Neural cell (in vitro differentiated cells): ENCODE measurements at regions not wholly inside any gene's neighbourhood (a gene's known extent, or its start where the extent isn't known, plus 50 kb on each side); places are given as distances from the start of the nearest gene placed in this dataset.

Experiments used
- H2AFZ ChIP-seq: fragments of 200-600, 300-800 bp; sonication (generic), shearing (Covaris generic); 2 replicates; pipeline ENCODE4 v1.6.0; 2014; ENCODE audit warnings: low read depth, mild to moderate bottlenecking, antibody characterized with exemption, low read length, moderate library complexity
- H3F3A ChIP-seq: fragments of 200-600 bp; shearing (Covaris generic); 2 replicates; pipeline ENCODE4 v1.6.1; 2016; ENCODE audit warnings: mild to moderate bottlenecking, moderate library complexity, mixed read lengths, antibody characterized with exemption, low read length; ENCODE audit not compliant: insufficient read depth, poor library complexity, severe bottlenecking
- H3K27ac ChIP-seq: fragments of 200-600, 300-800 bp; sonication (generic), shearing (Covaris generic); 2 replicates; pipeline ENCODE4 v1.5.1; 2014; ENCODE audit warnings: mild to moderate bottlenecking, low read length, moderate library complexity
- H3K27me3 ChIP-seq: fragments of 300-800, 200-600 bp; sonication (generic), shearing (Covaris generic); 2 replicates; pipeline ENCODE4 v1.6.0; 2014; ENCODE audit warnings: mild to moderate bottlenecking, low read depth, low read length, moderate library complexity; ENCODE audit not compliant: insufficient read depth
- H3K36me3 ChIP-seq: fragments of 300-800, 200-600 bp; sonication (generic), shearing (Covaris generic); 2 replicates; pipeline ENCODE4 v1.5.1; 2014; ENCODE audit warnings: mild to moderate bottlenecking, antibody characterized with exemption, low read length, moderate library complexity; ENCODE audit not compliant: insufficient read depth
- H3K4me2 ChIP-seq: fragments of 300-800, 200-600 bp; sonication (generic), shearing (Covaris generic); 2 replicates; pipeline ENCODE4 v1.6.0; 2014; ENCODE audit warnings: mild to moderate bottlenecking, low read length
- H3K4me3 ChIP-seq: fragments of 300-800, 200-600 bp; sonication (generic), shearing (Covaris generic); 2 replicates; pipeline ENCODE4 v1.5.1; 2014; ENCODE audit warnings: mild to moderate bottlenecking, low read length, moderate library complexity
- H3K79me2 ChIP-seq: fragments of 200-600 bp; shearing (Covaris generic); replicated peaks from 2 replicates; pipeline ENCODE4 v1.6.0; 2014; ENCODE audit warnings: mild to moderate bottlenecking, low read length, moderate library complexity; ENCODE audit not compliant: insufficient read depth
- H3K9ac ChIP-seq: fragments of 300-800, 200-600 bp; sonication (generic), shearing (Covaris generic); 2 replicates; pipeline ENCODE4 v1.6.1; 2016; ENCODE audit warnings: mild to moderate bottlenecking, low read length, mixed read lengths
- H3K9me2 ChIP-seq: fragments of 200-600 bp; shearing (Covaris generic); 2 replicates; pipeline ENCODE4 v1.6.1; 2016; ENCODE audit warnings: mild to moderate bottlenecking, low read length, mixed read lengths; ENCODE audit not compliant: insufficient read depth
- H3K9me3 ChIP-seq: fragments of 200-600, 300-800 bp; sonication (generic), shearing (Covaris generic); 2 replicates; pipeline ENCODE4 v1.6.1; 2016; ENCODE audit warnings: mild to moderate bottlenecking, mixed run types, low read length, moderate library complexity, mixed read lengths
- H4K20me1 ChIP-seq: fragments of 200-600 bp; shearing (Covaris generic); 2 replicates; pipeline ENCODE4 v1.6.1; 2016; ENCODE audit warnings: mild to moderate bottlenecking, mixed run types; ENCODE audit not compliant: insufficient read depth
- EP300 ChIP-seq: fragments of 450-650 bp; conservative IDR thresholded peaks from 2 replicates; pipeline ENCODE4 v1.6.1; 2014; ENCODE audit warnings: antibody characterized with exemption, mild to moderate bottlenecking, moderate library complexity; ENCODE audit not compliant: poor library complexity, severe bottlenecking
- EZH2 ChIP-seq: fragments of 200-600, 300-800 bp; shearing (Covaris generic), sonication (generic); IDR thresholded peaks from 2 replicates; pipeline ENCODE4 v1.6.1; 2014; ENCODE audit warnings: antibody characterized with exemption, low read length, borderline replicate concordance, mild to moderate bottlenecking; ENCODE audit not compliant: insufficient read depth, poor library complexity, severe bottlenecking
- MXI1 ChIP-seq: fragments of 450-650 bp; conservative IDR thresholded peaks from 2 replicates; pipeline ENCODE4 v1.6.1; 2014; ENCODE audit warnings: antibody characterized with exemption, mild to moderate bottlenecking; ENCODE audit not compliant: poor library complexity, severe bottlenecking
- POLR2AphosphoS5 ChIP-seq: IDR thresholded peaks from 2 replicates; pipeline ENCODE4 v1.6.1; 2012
- RAD21 ChIP-seq: fragments of 450-650 bp; conservative IDR thresholded peaks from 2 replicates; pipeline ENCODE4 v1.6.1; 2014; ENCODE audit warnings: antibody characterized with exemption, mild to moderate bottlenecking, moderate library complexity
- SMC3 ChIP-seq: fragments of 450-650 bp; conservative IDR thresholded peaks from 2 replicates; pipeline ENCODE4 v1.6.1; 2014; ENCODE audit warnings: antibody characterized with exemption, mild to moderate bottlenecking, moderate library complexity; ENCODE audit not compliant: poor library complexity
- TAF1 ChIP-seq: IDR thresholded peaks from 2 replicates; pipeline ENCODE4 v1.6.1; 2012; ENCODE audit warnings: low read depth
- TF ChIP-seq, protein P1 (sequence below): IDR thresholded peaks from 2 replicates; pipeline ENCODE4 v1.6.1; 2012; ENCODE audit warnings: borderline replicate concordance
- TF ChIP-seq, protein P2 (sequence below): fragments of 450-650 bp; IDR thresholded peaks from 2 replicates; pipeline ENCODE4 v1.5.1; 2014; ENCODE audit warnings: antibody characterized with exemption, mild to moderate bottlenecking, moderate library complexity; ENCODE audit not compliant: poor library complexity, severe bottlenecking

DNA sequence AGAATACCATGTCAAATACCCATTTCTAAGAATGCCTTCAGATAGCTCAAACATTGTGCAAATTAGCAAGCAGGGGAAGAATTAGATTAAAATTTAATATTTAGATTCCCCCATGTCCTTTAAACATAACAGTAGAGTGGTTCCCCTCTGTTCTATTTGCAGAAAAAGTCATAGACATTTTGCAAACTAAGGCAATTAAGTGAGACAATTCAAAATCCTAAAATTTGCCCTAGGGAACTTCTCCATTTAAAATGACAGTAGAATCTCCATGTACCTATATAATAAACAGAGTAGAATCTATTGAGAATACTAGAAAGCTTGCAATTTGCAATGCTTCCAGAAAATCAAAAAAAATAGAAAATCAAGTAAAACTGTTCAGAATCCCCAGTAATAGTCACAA, 340.6 kb downstream of the TBL1XR1 start:
- TF ChIP-seq POLR2AphosphoS5 (no peak), TAF1 (no peak), SMC3 (no peak), RAD21 (no peak), MXI1 (no peak), EZH2 (no peak)
- TF ChIP-seq, protein P1, sequence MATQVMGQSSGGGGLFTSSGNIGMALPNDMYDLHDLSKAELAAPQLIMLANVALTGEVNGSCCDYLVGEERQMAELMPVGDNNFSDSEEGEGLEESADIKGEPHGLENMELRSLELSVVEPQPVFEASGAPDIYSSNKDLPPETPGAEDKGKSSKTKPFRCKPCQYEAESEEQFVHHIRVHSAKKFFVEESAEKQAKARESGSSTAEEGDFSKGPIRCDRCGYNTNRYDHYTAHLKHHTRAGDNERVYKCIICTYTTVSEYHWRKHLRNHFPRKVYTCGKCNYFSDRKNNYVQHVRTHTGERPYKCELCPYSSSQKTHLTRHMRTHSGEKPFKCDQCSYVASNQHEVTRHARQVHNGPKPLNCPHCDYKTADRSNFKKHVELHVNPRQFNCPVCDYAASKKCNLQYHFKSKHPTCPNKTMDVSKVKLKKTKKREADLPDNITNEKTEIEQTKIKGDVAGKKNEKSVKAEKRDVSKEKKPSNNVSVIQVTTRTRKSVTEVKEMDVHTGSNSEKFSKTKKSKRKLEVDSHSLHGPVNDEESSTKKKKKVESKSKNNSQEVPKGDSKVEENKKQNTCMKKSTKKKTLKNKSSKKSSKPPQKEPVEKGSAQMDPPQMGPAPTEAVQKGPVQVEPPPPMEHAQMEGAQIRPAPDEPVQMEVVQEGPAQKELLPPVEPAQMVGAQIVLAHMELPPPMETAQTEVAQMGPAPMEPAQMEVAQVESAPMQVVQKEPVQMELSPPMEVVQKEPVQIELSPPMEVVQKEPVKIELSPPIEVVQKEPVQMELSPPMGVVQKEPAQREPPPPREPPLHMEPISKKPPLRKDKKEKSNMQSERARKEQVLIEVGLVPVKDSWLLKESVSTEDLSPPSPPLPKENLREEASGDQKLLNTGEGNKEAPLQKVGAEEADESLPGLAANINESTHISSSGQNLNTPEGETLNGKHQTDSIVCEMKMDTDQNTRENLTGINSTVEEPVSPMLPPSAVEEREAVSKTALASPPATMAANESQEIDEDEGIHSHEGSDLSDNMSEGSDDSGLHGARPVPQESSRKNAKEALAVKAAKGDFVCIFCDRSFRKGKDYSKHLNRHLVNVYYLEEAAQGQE: no peak
- TF ChIP-seq, protein P2, sequence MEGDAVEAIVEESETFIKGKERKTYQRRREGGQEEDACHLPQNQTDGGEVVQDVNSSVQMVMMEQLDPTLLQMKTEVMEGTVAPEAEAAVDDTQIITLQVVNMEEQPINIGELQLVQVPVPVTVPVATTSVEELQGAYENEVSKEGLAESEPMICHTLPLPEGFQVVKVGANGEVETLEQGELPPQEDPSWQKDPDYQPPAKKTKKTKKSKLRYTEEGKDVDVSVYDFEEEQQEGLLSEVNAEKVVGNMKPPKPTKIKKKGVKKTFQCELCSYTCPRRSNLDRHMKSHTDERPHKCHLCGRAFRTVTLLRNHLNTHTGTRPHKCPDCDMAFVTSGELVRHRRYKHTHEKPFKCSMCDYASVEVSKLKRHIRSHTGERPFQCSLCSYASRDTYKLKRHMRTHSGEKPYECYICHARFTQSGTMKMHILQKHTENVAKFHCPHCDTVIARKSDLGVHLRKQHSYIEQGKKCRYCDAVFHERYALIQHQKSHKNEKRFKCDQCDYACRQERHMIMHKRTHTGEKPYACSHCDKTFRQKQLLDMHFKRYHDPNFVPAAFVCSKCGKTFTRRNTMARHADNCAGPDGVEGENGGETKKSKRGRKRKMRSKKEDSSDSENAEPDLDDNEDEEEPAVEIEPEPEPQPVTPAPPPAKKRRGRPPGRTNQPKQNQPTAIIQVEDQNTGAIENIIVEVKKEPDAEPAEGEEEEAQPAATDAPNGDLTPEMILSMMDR: no peak
- Histone ChIP-seq H3F3A (no peaks in the 10 kb centered on the region), H3K27ac (no peak overlapping the region)

DNA sequence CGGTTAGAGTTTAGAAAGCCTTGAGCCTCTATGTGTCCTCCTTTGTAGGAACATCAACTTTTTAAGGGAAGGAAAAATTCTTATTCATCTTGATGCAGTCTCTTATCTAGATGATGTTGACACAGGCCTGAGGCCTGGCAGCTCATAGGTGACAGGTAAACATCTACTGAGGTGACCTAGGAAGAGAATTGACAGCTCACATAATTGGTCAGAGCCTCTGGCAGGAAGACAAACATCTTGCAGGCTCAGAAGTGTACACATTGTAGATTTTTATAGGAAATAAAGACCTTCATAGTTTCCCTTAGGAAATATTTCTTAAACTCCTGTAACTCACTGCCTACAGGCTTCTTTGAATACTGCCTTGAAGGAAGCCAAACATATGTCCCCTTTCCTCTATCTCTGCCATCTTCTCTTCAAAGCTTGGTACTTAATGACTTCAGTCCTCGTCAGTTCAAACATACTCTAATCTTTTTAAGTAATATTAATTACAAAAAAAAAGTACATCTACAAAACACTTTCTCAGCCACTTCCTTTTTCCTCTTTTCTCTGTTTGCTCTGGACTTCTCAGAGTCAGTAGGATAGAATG, 341.3 kb downstream of the TBL1XR1 start:
- no peak overlapping the region for H3K27ac ChIP-seq
- H3K4me2 ChIP-seq: no peak overlapping the region
- no peaks in the 10 kb centered on the region for H3F3A ChIP-seq
- TF ChIP-seq POLR2AphosphoS5 (no peak), EP300 (no peak), TAF1 (no peak), SMC3 (no peak), EZH2 (no peak), RAD21 (no peak), MXI1 (no peak)
- TF ChIP-seq, protein P2: no peak
- TF ChIP-seq, protein P1: no peak
- no peaks in the 10 kb centered on the region for H3K27me3 ChIP-seq
- no peaks in the 10 kb centered on the region for H3K79me2 ChIP-seq
- H2AFZ ChIP-seq: no peak overlapping the region
- H3K36me3 ChIP-seq: no peaks in the 10 kb centered on the region
- no peaks in the 10 kb centered on the region for H3K9me3 ChIP-seq
- no peak overlapping the region for H3K9ac ChIP-seq
- no peaks in the 10 kb centered on the region for H3K9me2 ChIP-seq
- H4K20me1 ChIP-seq: no peaks in the 10 kb centered on the region
- H3K4me3 ChIP-seq: no peak overlapping the region

More for the DNA sequence above, 340.6 kb downstream of the TBL1XR1 start:
- Histone ChIP-seq H3K9me3 (no peaks in the 10 kb centered on the region), H3K9ac (no peak overlapping the region), H3K79me2 (no peaks in the 10 kb centered on the region), H3K9me2 (no peaks in the 10 kb centered on the region), H3K36me3 (no peaks in the 10 kb centered on the region), H4K20me1 (no peaks in the 10 kb centered on the region), H3K4me2 (no peak overlapping the region), H2AFZ (no peak overlapping the region), H3K4me3 (no peak overlapping the region), H3K27me3 (no peaks in the 10 kb centered on the region)
